ENCODE measurements at regions not wholly inside any gene's neighbourhood (a gene's known extent, or its start where the extent isn't known, plus 50 kb on each side); places are given as distances from the start of the nearest gene placed in this dataset.

- no peaks in the 10 kb centered on the region for H3K79me2 ChIP-seq (ENCODE audit: control insufficient read depth, insufficient read depth, low read length)
- ATAC-seq (no peak), DNase-seq (ENCODE audit: extremely low read depth in 1 of 4, low spot score in 3 of 4) (no peak), FAIRE-seq (no peak)
- H3K27ac ChIP-seq (ENCODE audit: extremely low read depth, low read depth, low read length): no peak overlapping the region
- ChIA-PET CTCF (ENCODE audit: low intra/inter-chr PET ratio) (no interaction called here), POLR2A (no interaction called here)
- no peaks in the 10 kb centered on the region for H3K9me3 ChIP-seq (replicated peaks; ENCODE audit: control insufficient read depth, insufficient read depth, low read depth, low read length)
- TF ChIP-seq SNAPC5 (CRISPR knock-in tag; IDR thresholded peaks at IDR 0.05) (no peak), SETDB1 (IDR thresholded peaks at IDR 0.05; ENCODE audit: low read length) (no peak), RHOXF2B (CRISPR knock-in tag; conservative IDR thresholded peaks at IDR 0.05) (no peak), CXXC5 (CRISPR knock-in tag; IDR thresholded peaks at IDR 0.05) (no peak), ZBTB2 (IDR thresholded peaks at IDR 0.05) (no peak)
- H3K36me3 ChIP-seq (ENCODE audit: control insufficient read depth, insufficient read depth, low read length): no peaks in the 10 kb centered on the region
- H3K4me3 ChIP-seq: no peak overlapping the region
- 4% methylated on average over 2 of the region's 2 CpGs for WGBS (ENCODE audit: insufficient coverage, low coverage, missing lambda C conversion rate)
- no peaks in the 10 kb centered on the region for H3K27me3 ChIP-seq (ENCODE audit: control insufficient read depth in 2 of 2, insufficient read depth in 2 of 2, low read length in 2 of 2)
- H3K4me2 ChIP-seq (ENCODE audit: insufficient read depth, low read length): no peak overlapping the region
- no peak overlapping the region for H3K9ac ChIP-seq (ENCODE audit: insufficient read depth in 1 of 2, low read depth in 2 of 2, low read length in 2 of 2)
- in situ Hi-C loops (cut with MboI) (no loop called here), intact Hi-C loops (cut with micrococcal nuclease) (no loop called here)
- no peaks in the 10 kb centered on the region for H3K4me1 ChIP-seq (replicated peaks in 1 of 2; ENCODE audit: control insufficient read depth in 2 of 2, insufficient read depth in 2 of 2, low read length in 2 of 2)
- no peaks in the 10 kb centered on the region for H4K20me1 ChIP-seq (replicated peaks; ENCODE audit: control insufficient read depth, insufficient read depth, low read length)
- H3K9me1 ChIP-seq (ENCODE audit: control insufficient read depth, insufficient read depth, low read length): no peaks in the 10 kb centered on the region
- no peak overlapping the region for H2AFZ ChIP-seq (ENCODE audit: low read depth, low read length)
- no TSS peak for BruUV-seq (replicated peaks)
Measured at GRCh38 chrX:143304025-143304424, 213.2 kb downstream of the SPANXN3 start.

GRCh38 chrX:143298663-143299241, 218.5 kb downstream of the SPANXN3 start:
- in situ Hi-C loops (cut with MboI): no loop called here

More at GRCh38 chrX:143298663-143299241, 218.5 kb downstream of the SPANXN3 start:
- no peak for TF ChIP-seq CUX1 (CRISPR knock-in tag; IDR thresholded peaks at IDR 0.05)
- TF ChIP-seq U2AF1 (optimal IDR thresholded peaks at IDR 0.05; ENCODE audit: low read depth, low read length): no peak
- TF ChIP-seq SMARCB1 (IDR thresholded peaks at IDR 0.05; ENCODE audit: insufficient read length, low read depth): no peak
- no peak for TF ChIP-seq HMG20A (CRISPR knock-in tag; conservative IDR thresholded peaks at IDR 0.05)
- no peak for TF ChIP-seq PRMT5 (CRISPR knock-in tag; IDR thresholded peaks at IDR 0.05)
- Histone ChIP-seq H3K36me3 (ENCODE audit: control insufficient read depth, insufficient read depth, low read length) (no peaks in the 10 kb centered on the region), H3K9me3 (replicated peaks; ENCODE audit: control insufficient read depth, insufficient read depth, low read depth, low read length) (no peaks in the 10 kb centered on the region), H4K20me1 (replicated peaks; ENCODE audit: control insufficient read depth, insufficient read depth, low read length) (no peaks in the 10 kb centered on the region), H3K4me2 (ENCODE audit: insufficient read depth, low read length) (no peak overlapping the region), H3K79me2 (ENCODE audit: control insufficient read depth, insufficient read depth, low read length) (no peaks in the 10 kb centered on the region), H2AFZ (ENCODE audit: low read depth, low read length) (no peak overlapping the region), H3K27me3 (ENCODE audit: control insufficient read depth in 2 of 2, insufficient read depth in 2 of 2, low read length in 2 of 2) (no peaks in the 10 kb centered on the region), H3K4me1 (replicated peaks in 1 of 2; ENCODE audit: control insufficient read depth in 2 of 2, insufficient read depth in 2 of 2, low read length in 2 of 2) (no peaks in the 10 kb centered on the region), H3K4me3 (no peak overlapping the region), H3K9ac (ENCODE audit: insufficient read depth in 1 of 2, low read depth in 2 of 2, low read length in 2 of 2) (no peak overlapping the region), H3K27ac (ENCODE audit: extremely low read depth, low read depth, low read length) (no peak overlapping the region), H3K9me1 (ENCODE audit: control insufficient read depth, insufficient read depth, low read length) (no peaks in the 10 kb centered on the region)
- ChIA-PET POLR2A (no interaction called here), CTCF (ENCODE audit: low intra/inter-chr PET ratio) (no interaction called here)
- BruUV-seq (replicated peaks): no TSS peak
- ATAC-seq (no peak), DNase-seq (ENCODE audit: extremely low read depth in 1 of 4, low spot score in 3 of 4) (no peak), FAIRE-seq (no peak)
- intact Hi-C loops (cut with micrococcal nuclease): no loop called here
- 0% methylated on average over 2 of the region's 3 CpGs for WGBS (ENCODE audit: insufficient coverage, low coverage, missing lambda C conversion rate)
